HepG2 (cell line): ENCODE measurements at regions not wholly inside any gene's neighbourhood (a gene's known extent, or its start where the extent isn't known, plus 50 kb on each side); places are given as distances from the start of the nearest gene placed in this dataset.

Experiments used
- ATAC-seq: fragments of 200-7000 bp; cut with Tn5 transposase; 3 replicates; pipeline ENCODE4 v1.9.1; 2020; ENCODE audit warnings: mild to moderate bottlenecking, moderate library complexity
- BruUV-seq: library from RNA; stranded (reverse); fragments of 400-500 nt; replicated peaks from 2 replicates; lab custom pipeline; 2021; lab: Mats Ljungman, UMichigan
- CTCF ChIA-PET: fragments of 300-600 bp; formaldehyde crosslinking; extraction: SDS; loops from one replicate; lab custom pipeline; 2021; ENCODE audit warnings: low total read pairs, inconsistent platforms, low intra/inter-chr PET ratio; lab: Yijun Ruan, JAX
- POLR2A ChIA-PET: fragments of 350-600 bp; sonication (Branson Sonifier 250); formaldehyde crosslinking; loops from one replicate; lab custom pipeline; 2020; ENCODE audit warnings: antibody characterized with exemption, inconsistent platforms; lab: Yijun Ruan, JAX
- DNase-seq: peaks from one replicate; pipeline ENCODE4 v3.0.0-alpha.2; 2015; ENCODE audit warnings: low spot score
- FAIRE-seq: peaks from 3 replicates; lab custom pipeline; 2011; peaks lifted over from hg19 to GRCh38; lab: Jason Lieb, UNC
- H2AFZ ChIP-seq: one replicate; pipeline ENCODE4 v1.6.1; 2011; ENCODE audit warnings: low read length, inconsistent platforms
- H3K27ac ChIP-seq: fragments of 300-600 bp; 3 replicates; pipeline ENCODE4 v1.8.0; 2011; ENCODE audit warnings: mixed run types, mild to moderate bottlenecking, mixed read lengths, low read length, inconsistent platforms; ENCODE audit not compliant: insufficient read depth; ENCODE audit errors: extremely low read length
- H3K27me3 ChIP-seq, 2 experiments: fragments of 200-600 bp in 1 of 2; 2 replicates in 1 of 2; 3 replicates in 1 of 2; pipeline versions ENCODE4 v1.6.0 to v1.8.0; 2011; ENCODE audit warnings: low read length in 2 of 2, mild to moderate bottlenecking in 2 of 2, moderate library complexity in 2 of 2, inconsistent platforms in 1 of 2; ENCODE audit not compliant: insufficient read depth in 2 of 2, control insufficient read depth in 1 of 2
- H3K36me3 ChIP-seq, 2 experiments: fragments of 200-600 bp in 1 of 2; replicated peaks in 1 of 2; 2 replicates in 1 of 2; 3 replicates in 1 of 2; pipeline versions ENCODE4 v1.5.1 to v1.8.0; 2011; ENCODE audit warnings: low read length in 2 of 2, inconsistent platforms in 1 of 2; ENCODE audit not compliant: insufficient read depth in 2 of 2, control insufficient read depth in 1 of 2
- H3K4me1 ChIP-seq: 2 replicates; pipeline ENCODE4 v1.5.1; 2012; ENCODE audit warnings: low read length, inconsistent platforms; ENCODE audit not compliant: insufficient read depth
- H3K4me2 ChIP-seq: 2 replicates; pipeline ENCODE4 v1.6.0; 2011; ENCODE audit warnings: low read depth, low read length, inconsistent platforms
- H3K4me3 ChIP-seq, 3 experiments: fragments of 200-600 bp in 1 of 3; sonication (generic), shearing (Covaris generic) in 1 of 3; replicated peaks in 1 of 3; 2 replicates each; pipeline ENCODE4 v1.5.1; 2011 to 2016; ENCODE audit warnings: low read length in 3 of 3, inconsistent platforms in 2 of 3, low read depth in 2 of 3, mild to moderate bottlenecking in 2 of 3, control low read depth in 1 of 3, mixed read lengths in 1 of 3; ENCODE audit not compliant: insufficient read depth in 1 of 3
- H3K79me2 ChIP-seq: one replicate; pipeline ENCODE4 v1.6.1; 2011; ENCODE audit warnings: low read length, inconsistent platforms; ENCODE audit not compliant: insufficient read depth
- H3K9ac ChIP-seq: 2 replicates; pipeline ENCODE4 v1.6.0; 2011; ENCODE audit warnings: mild to moderate bottlenecking, low read depth, low read length, inconsistent platforms; ENCODE audit not compliant: insufficient read depth
- H3K9me3 ChIP-seq: 2 replicates; pipeline ENCODE4 v1.5.1; 2012; ENCODE audit warnings: mild to moderate bottlenecking, low read length
- H4K20me1 ChIP-seq: 2 replicates; pipeline ENCODE4 v1.6.0; 2011; ENCODE audit warnings: inconsistent platforms, mild to moderate bottlenecking, low read length, moderate library complexity; ENCODE audit not compliant: insufficient read depth
- ARID5B ChIP-seq: IDR thresholded peaks from 2 replicates; pipeline ENCODE4 v1.4.0; 2020; ENCODE audit warnings: mild to moderate bottlenecking, missing genetic modification reagents
- BHLHE40 ChIP-seq: IDR thresholded peaks from 2 replicates; pipeline ENCODE4 v1.6.1; 2011; ENCODE audit warnings: low read length, improper control_type of control experiment
- FOSL2 ChIP-seq: sonication (generic); formaldehyde crosslinking; IDR thresholded peaks from 2 replicates; pipeline ENCODE4 v1.4.0; 2020; ENCODE audit warnings: missing genetic modification reagents
- GATAD2A ChIP-seq: IDR thresholded peaks from 2 replicates; pipeline ENCODE4 v1.6.1; 2016
- HNRNPL ChIP-seq: fragments of 200-400 bp; formaldehyde crosslinking; IDR thresholded peaks from 2 replicates; pipeline ENCODE4 v1.6.1; 2017; ENCODE audit warnings: mild to moderate bottlenecking, low read depth, low read length
- HOXA5 ChIP-seq: sonication (generic); formaldehyde crosslinking; IDR thresholded peaks from 2 replicates; pipeline ENCODE4 v1.4.0; 2020; ENCODE audit warnings: missing genetic modification reagents
- PHF5A ChIP-seq: IDR thresholded peaks from one replicate; pipeline ENCODE4 v1.6.1; 2018; ENCODE audit warnings: low read depth, missing genetic modification reagents; ENCODE audit not compliant: unreplicated experiment
- SAP130 ChIP-seq: IDR thresholded peaks from 2 replicates; pipeline ENCODE4 v1.6.1; 2016; ENCODE audit warnings: low read depth
- SNAPC2 ChIP-seq: sonication (generic); formaldehyde crosslinking; IDR thresholded peaks from 2 replicates; pipeline ENCODE4 v1.8.1; 2022; ENCODE audit warnings: mild to moderate bottlenecking, missing genetic modification reagents
- SOX13 ChIP-seq, 3 experiments: fragments of 450-650 bp in 1 of 3; sonication (generic) in 1 of 3; formaldehyde crosslinking in 1 of 3; IDR thresholded peaks in 2 of 3; conservative IDR thresholded peaks in 1 of 3; 2 replicates each; pipeline versions ENCODE4 v1.5.0 to v1.6.1; 2016 to 2020; ENCODE audit warnings: antibody characterized with exemption in 1 of 3, mild to moderate bottlenecking in 1 of 3, missing compliant biosample characterization in 1 of 3, missing genetic modification reagents in 1 of 3, moderate library complexity in 1 of 3
- SOX5 ChIP-seq: IDR thresholded peaks from 2 replicates; pipeline ENCODE4 v1.6.1; 2016; ENCODE audit warnings: borderline replicate concordance
- SOX6 ChIP-seq, 2 experiments: fragments of 450-650 bp in 1 of 2; sonication (generic) in 1 of 2; formaldehyde crosslinking in 1 of 2; IDR thresholded peaks; 2 replicates each; pipeline versions ENCODE4 v1.4.0 to v1.6.1; 2017 to 2020; ENCODE audit warnings: antibody characterized with exemption in 1 of 2, mild to moderate bottlenecking in 1 of 2, missing genetic modification reagents in 1 of 2
- TBX2 ChIP-seq: sonication (generic); formaldehyde crosslinking; IDR thresholded peaks from 2 replicates; pipeline ENCODE4 v1.5.0; 2020; ENCODE audit warnings: missing genetic modification reagents, mild to moderate bottlenecking, borderline replicate concordance
- ZC3H4 ChIP-seq: sonication (generic); formaldehyde crosslinking; IDR thresholded peaks from 2 replicates; pipeline ENCODE4 v1.4.0; 2020; ENCODE audit warnings: missing genetic modification reagents, borderline replicate concordance
- ZNF264 ChIP-seq: sonication (generic); formaldehyde crosslinking; IDR thresholded peaks from 2 replicates; pipeline ENCODE4 v1.4.0; 2020; ENCODE audit warnings: missing genetic modification reagents
- ZNF414 ChIP-seq: sonication (generic); formaldehyde crosslinking; IDR thresholded peaks from 2 replicates; pipeline ENCODE4 v1.5.0; 2020; ENCODE audit warnings: missing genetic modification reagents
- ZNF460 ChIP-seq: sonication (generic); formaldehyde crosslinking; IDR thresholded peaks from 2 replicates; pipeline ENCODE4 v1.5.1; 2020; ENCODE audit warnings: missing genetic modification reagents, mild to moderate bottlenecking, borderline replicate concordance
- ZNF530 ChIP-seq: sonication (generic); formaldehyde crosslinking; IDR thresholded peaks from 2 replicates; pipeline ENCODE4 v1.5.0; 2020; ENCODE audit warnings: low read depth, mild to moderate bottlenecking, missing genetic modification reagents
- ZNF562 ChIP-seq: sonication (generic); formaldehyde crosslinking; IDR thresholded peaks from 2 replicates; pipeline ENCODE4 v1.8.0; 2022; ENCODE audit warnings: missing genetic modification reagents, borderline replicate concordance
- ZNF644 ChIP-seq: IDR thresholded peaks from 2 replicates; pipeline ENCODE4 v1.6.1; 2016; ENCODE audit warnings: low read depth
- ZNF703 ChIP-seq: sonication (generic); formaldehyde crosslinking; IDR thresholded peaks from 2 replicates; pipeline ENCODE4 v1.5.1; 2020; ENCODE audit warnings: missing genetic modification reagents, mild to moderate bottlenecking, moderate library complexity, borderline replicate concordance
- in situ Hi-C: cut with HindIII; loops from 2 replicates; pipeline ENCODE4 v1.10.0; 2017; ENCODE audit warnings: low pct_unique_long_range_greater_than_20kb; ENCODE audit not compliant: extremely low pct_ligation_motif_present
- intact Hi-C: fragments of 100-400 bp; cut with micrococcal nuclease; formaldehyde crosslinking; loops from one replicate; pipeline ENCODE4 v1.10.0; 2022; ENCODE audit not compliant: unreplicated experiment
- TF ChIP-seq, protein P1 (sequence below): fragments of 450-650 bp; IDR thresholded peaks from 2 replicates; pipeline ENCODE4 v1.6.1; 2016

- H3K79me2 ChIP-seq, result no peaks in the 10 kb centered on the region
- H4K20me1 ChIP-seq, result no peaks in the 10 kb centered on the region
- H3K9me3 ChIP-seq, result no peaks in the 10 kb centered on the region
- H2AFZ ChIP-seq, result no peak overlapping the region
- peak; percentile 43 for DNase-seq
- no peak overlapping the region for H3K9ac ChIP-seq
- H3K36me3 ChIP-seq, result no peaks in the 10 kb centered on the region
- intact Hi-C loops, result no loop called here
- no peak for ATAC-seq
- no peak overlapping the region for H3K27ac ChIP-seq
- FAIRE-seq, result no peak
- H3K4me1 ChIP-seq, result peaks cover 22% of the 10 kb centered on the region
- ChIA-PET POLR2A (no interaction called here), CTCF (no interaction called here)
- in situ Hi-C loops, result no loop called here
- no peak overlapping the region for H3K4me2 ChIP-seq
- no peaks in the 10 kb centered on the region for H3K27me3 ChIP-seq
- no TSS peak for BruUV-seq
- H3K4me3 ChIP-seq, result no peak overlapping the region
- peak; percentile 36; the same call in 1 of the 2 replicates for TF ChIP-seq TBX2
- no peak for TF ChIP-seq ZNF644
- TF ChIP-seq ZNF264 (CRISPR knock-in tag), result no peak
- TF ChIP-seq SOX5, result peak; percentile 72
- no peak for TF ChIP-seq SOX13 (IDR thresholded peaks at IDR 0.05)
- TF ChIP-seq SOX13 (CRISPR knock-in tag; conservative IDR thresholded peaks at IDR 0.05 in 1 of 2, IDR thresholded peaks at IDR 0.05 in 1 of 2), result peak in 1 of 2 experiments; percentile 85; a peak in 2 of 4 replicates
- TF ChIP-seq ARID5B (CRISPR knock-in tag), result 0 out of 2 replicates have a peak, but pooled peaks have one; percentile 29
- no peak for TF ChIP-seq ZNF460 (CRISPR knock-in tag)
- TF ChIP-seq, protein P1, sequence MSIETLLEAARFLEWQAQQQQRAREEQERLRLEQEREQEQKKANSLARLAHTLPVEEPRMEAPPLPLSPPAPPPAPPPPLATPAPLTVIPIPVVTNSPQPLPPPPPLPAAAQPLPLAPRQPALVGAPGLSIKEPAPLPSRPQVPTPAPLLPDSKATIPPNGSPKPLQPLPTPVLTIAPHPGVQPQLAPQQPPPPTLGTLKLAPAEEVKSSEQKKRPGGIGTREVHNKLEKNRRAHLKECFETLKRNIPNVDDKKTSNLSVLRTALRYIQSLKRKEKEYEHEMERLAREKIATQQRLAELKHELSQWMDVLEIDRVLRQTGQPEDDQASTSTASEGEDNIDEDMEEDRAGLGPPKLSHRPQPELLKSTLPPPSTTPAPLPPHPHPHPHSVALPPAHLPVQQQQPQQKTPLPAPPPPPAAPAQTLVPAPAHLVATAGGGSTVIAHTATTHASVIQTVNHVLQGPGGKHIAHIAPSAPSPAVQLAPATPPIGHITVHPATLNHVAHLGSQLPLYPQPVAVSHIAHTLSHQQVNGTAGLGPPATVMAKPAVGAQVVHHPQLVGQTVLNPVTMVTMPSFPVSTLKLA, result no peak
- TF ChIP-seq BHLHE40, result no peak
- no peak for TF ChIP-seq PHF5A
- TF ChIP-seq ZNF530, result no peak
- TF ChIP-seq ZNF414 (CRISPR knock-in tag), result no peak
- no peak for TF ChIP-seq GATAD2A
- TF ChIP-seq SOX6 (IDR thresholded peaks at IDR 0.05), result no peak
- TF ChIP-seq SOX6 (CRISPR knock-in tag; IDR thresholded peaks at IDR 0.05), result peak; percentile 71
- TF ChIP-seq HOXA5 (CRISPR knock-in tag), result no peak
- no peak for TF ChIP-seq HNRNPL
- TF ChIP-seq FOSL2 (CRISPR knock-in tag), result peak; percentile 28; the same call in 1 of the 2 replicates
- TF ChIP-seq SNAPC2 (CRISPR knock-in tag), result no peak
- TF ChIP-seq ZC3H4 (CRISPR knock-in tag), result no peak
- peak; percentile 29; the same call in 1 of the 2 replicates for TF ChIP-seq SAP130 (CRISPR knock-in tag)
- TF ChIP-seq ZNF703, result no peak
- no peak for TF ChIP-seq ZNF562 (CRISPR knock-in tag)
Measured at GRCh38 chr13:33379608-33380007, 94.1 kb upstream of the STARD13 start.
